ENCODE measurements at regions not wholly inside any gene's neighbourhood (a gene's known extent, or its start where the extent isn't known, plus 50 kb on each side); places are given as distances from the start of the nearest gene placed in this dataset.

GRCh38 chr9:134560654-134561053, 80.9 kb upstream of the COL5A1 start:
- DNase-seq (ENCODE audit: extremely low spot score), result no peak

GRCh38 chr9:134561427-134562145, 80.0 kb upstream of the COL5A1 start:
- CTCF ChIA-PET, result no interaction called here
- POLR2A ChIA-PET, result no interaction called here
- TF ChIP-seq CTCF (IDR thresholded peaks at IDR 0.05; ENCODE audit: control extremely low read depth, extremely low read depth, low read depth, missing control alignments), result no peak
- no peak for DNase-seq (ENCODE audit: extremely low spot score)

More at GRCh38 chr9:134560654-134561053, 80.9 kb upstream of the COL5A1 start:
- POLR2A ChIA-PET, result no interaction called here
- CTCF ChIA-PET, result no interaction called here
- TF ChIP-seq CTCF (IDR thresholded peaks at IDR 0.05; ENCODE audit: control extremely low read depth, extremely low read depth, low read depth, missing control alignments), result no peak

- CTCF ChIA-PET, result no interaction called here
- no peak for TF ChIP-seq CTCF (IDR thresholded peaks at IDR 0.05; ENCODE audit: control extremely low read depth, extremely low read depth, low read depth, missing control alignments)
- DNase-seq (ENCODE audit: extremely low spot score), result no peak
- POLR2A ChIA-PET, result no interaction called here
Measured at GRCh38 chr9:134562146-134562849, 79.3 kb upstream of the COL5A1 start.

GRCh38 chr9:134563397-134563796, 78.2 kb upstream of the COL5A1 start:
- DNase-seq (ENCODE audit: extremely low spot score), result no peak
- POLR2A ChIA-PET, result no interaction called here
- CTCF ChIA-PET, result no interaction called here
- no peak for TF ChIP-seq CTCF (IDR thresholded peaks at IDR 0.05; ENCODE audit: control extremely low read depth, extremely low read depth, low read depth, missing control alignments)

- DNase-seq (ENCODE audit: extremely low spot score), result no peak
- CTCF ChIA-PET, result no interaction called here
- POLR2A ChIA-PET, result no interaction called here
Measured at GRCh38 chr9:134564431-134565170, 77.0 kb upstream of the COL5A1 start.

More at GRCh38 chr9:134564431-134565170, 77.0 kb upstream of the COL5A1 start:
- no peak for TF ChIP-seq CTCF (IDR thresholded peaks at IDR 0.05; ENCODE audit: control extremely low read depth, extremely low read depth, low read depth, missing control alignments)
